NCI-H187 (cell line): ENCODE measurements at regions not wholly inside any gene's neighbourhood (a gene's known extent, or its start where the extent isn't known, plus 50 kb on each side); places are given as distances from the start of the nearest gene placed in this dataset.

Experiments used
- DNase-seq, 2 experiments: peaks; one replicate each; lab custom pipeline; 2025; lab: John Stamatoyannopoulos, UW

- DNase-seq, result no peak
These were observed 198.0 kb upstream of the MAMLD1 start for GRCh38 chrX:150164971-150165600.

- DNase-seq, result no peak
These were observed 197.1 kb upstream of the MAMLD1 start for GRCh38 chrX:150165776-150166610.

GRCh38 chrX:150167482-150168324 lies 195.4 kb upstream of the MAMLD1 start:
- DNase-seq, result no peak

- no peak for DNase-seq
These were observed 181.0 kb upstream of the MAMLD1 start for GRCh38 chrX:150182161-150182560.

GRCh38 chrX:150184491-150184890 lies 178.6 kb upstream of the MAMLD1 start:
- no peak for DNase-seq

- no peak for DNase-seq
These were observed 177.4 kb upstream of the MAMLD1 start for GRCh38 chrX:150185766-150186165.

- DNase-seq, result no peak
These were observed 170.3 kb upstream of the MAMLD1 start for GRCh38 chrX:150192816-150193215.

- no peak for DNase-seq
These were observed 166.8 kb upstream of the MAMLD1 start for GRCh38 chrX:150196285-150196684.

GRCh38 chrX:150197388-150197787 lies 165.7 kb upstream of the MAMLD1 start:
- DNase-seq, result no peak

- peak in 1 of 2 experiments; percentile 27 for DNase-seq
These were observed 164.3 kb upstream of the MAMLD1 start for GRCh38 chrX:150198776-150199175.

- no peak for DNase-seq
These were observed 163.9 kb upstream of the MAMLD1 start for GRCh38 chrX:150199181-150199580.

GRCh38 chrX:150199803-150200202 lies 163.3 kb upstream of the MAMLD1 start:
- DNase-seq, result no peak

- DNase-seq, result no peak
These were observed 162.8 kb upstream of the MAMLD1 start for GRCh38 chrX:150200361-150200760.

- no peak for DNase-seq
These were observed 162.3 kb upstream of the MAMLD1 start for GRCh38 chrX:150200820-150201287.

GRCh38 chrX:150201391-150201790 lies 161.7 kb upstream of the MAMLD1 start:
- DNase-seq, result no peak

- no peak for DNase-seq
These were observed 161.3 kb upstream of the MAMLD1 start for GRCh38 chrX:150201841-150202240.

- no peak for DNase-seq
These were observed 160.4 kb upstream of the MAMLD1 start for GRCh38 chrX:150202641-150203247.

- no peak for DNase-seq
These were observed 159.9 kb upstream of the MAMLD1 start for GRCh38 chrX:150203248-150203645.

- DNase-seq, result no peak
These were observed 158.1 kb upstream of the MAMLD1 start for GRCh38 chrX:150205011-150205410.

GRCh38 chrX:150207733-150208132 lies 155.4 kb upstream of the MAMLD1 start:
- DNase-seq, result no peak

- no peak for DNase-seq
These were observed 151.1 kb upstream of the MAMLD1 start for GRCh38 chrX:150211988-150212387.
